Activated naive CD4-positive, alpha-beta T cell treated with anti-CD3 and anti-CD28 coated beads, Interleukin-2, amount 50 U/mL, for 72 hours (primary cell): ENCODE measurements at regions not wholly inside any gene's neighbourhood (a gene's known extent, or its start where the extent isn't known, plus 50 kb on each side); places are given as distances from the start of the nearest gene placed in this dataset.
"Not testable (repeated sequence)": the region's sequence is repeated elsewhere in the genome, so short reads cannot be mapped to it uniquely, and the experiment has no call there.

ENCODE experiments used
- ATAC-seq, 2 donors: fragments of 150-1000 bp; cut with Tn5 transposase; 2 replicates each; pipeline ENCODE4 v1.10.0; 2021; ENCODE audit warnings: mild to moderate bottlenecking in 2 of 2, moderate library complexity in 2 of 2
- DNase-seq, 2 donors: peaks; one replicate each; pipeline ENCODE4 v3.0.0; 2021 to 2022; ENCODE audit warnings: low spot score in 2 of 2
- H3K27ac Mint-ChIP-seq, 2 donors: one replicate each; pipeline ENCODE4 v1.8.0; 2022; ENCODE audit warnings: mild to moderate bottlenecking in 2 of 2, mixed read lengths in 2 of 2
- H3K36me3 Mint-ChIP-seq, 2 donors: one replicate each; pipeline ENCODE4 v1.8.0; 2022; ENCODE audit warnings: mixed read lengths in 2 of 2
- H3K9me3 Mint-ChIP-seq, 2 donors: one replicate each; pipeline ENCODE4 v1.8.0; 2022; ENCODE audit warnings: mixed read lengths in 2 of 2

DNA sequence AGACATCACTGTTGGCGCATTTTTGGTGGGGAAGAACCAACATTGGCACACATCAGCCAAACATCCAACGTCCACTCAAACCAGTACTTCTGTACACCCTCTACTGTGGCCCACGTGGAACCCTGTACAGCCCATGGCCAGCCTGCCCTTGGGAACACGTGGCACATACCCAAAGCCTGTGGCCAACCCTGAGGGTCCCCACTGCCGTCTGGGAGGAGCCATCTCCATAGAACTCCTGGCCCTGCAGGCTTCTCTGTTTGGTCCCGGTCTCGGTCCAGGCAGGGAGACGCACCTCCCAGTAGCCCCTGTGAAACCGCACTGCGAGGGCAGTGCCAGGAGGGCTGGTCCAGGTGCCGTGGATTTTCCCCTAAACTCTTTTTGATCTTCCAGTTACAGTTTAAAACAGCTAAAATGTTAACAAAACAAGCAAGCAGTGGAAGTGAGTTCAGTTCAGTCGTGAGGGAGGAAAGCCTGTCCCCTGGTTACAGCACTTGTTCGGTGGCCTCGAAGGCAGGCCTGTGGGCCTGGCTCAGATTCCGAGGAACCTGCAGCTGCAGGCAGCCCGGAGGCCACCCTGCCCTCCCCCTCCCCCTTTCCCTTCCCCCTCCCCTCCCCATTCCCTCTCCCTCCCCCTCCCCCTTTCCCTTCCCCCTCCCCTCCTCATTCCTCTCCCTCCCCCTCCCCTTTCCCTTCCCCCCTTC is 233.7 kb downstream of the DLL1 start:
- peak in 1 of 2 donors; percentile 31 for DNase-seq
- Mint-ChIP-seq H3K9me3 (peaks cover 0 to 4% of the 10 kb centered on the region in 2 donors), H3K36me3 (no peaks in the 10 kb centered on the region), H3K27ac (peak overlapping the region in 1 of 2 donors; percentile 48)
- ATAC-seq = no peak

DNA sequence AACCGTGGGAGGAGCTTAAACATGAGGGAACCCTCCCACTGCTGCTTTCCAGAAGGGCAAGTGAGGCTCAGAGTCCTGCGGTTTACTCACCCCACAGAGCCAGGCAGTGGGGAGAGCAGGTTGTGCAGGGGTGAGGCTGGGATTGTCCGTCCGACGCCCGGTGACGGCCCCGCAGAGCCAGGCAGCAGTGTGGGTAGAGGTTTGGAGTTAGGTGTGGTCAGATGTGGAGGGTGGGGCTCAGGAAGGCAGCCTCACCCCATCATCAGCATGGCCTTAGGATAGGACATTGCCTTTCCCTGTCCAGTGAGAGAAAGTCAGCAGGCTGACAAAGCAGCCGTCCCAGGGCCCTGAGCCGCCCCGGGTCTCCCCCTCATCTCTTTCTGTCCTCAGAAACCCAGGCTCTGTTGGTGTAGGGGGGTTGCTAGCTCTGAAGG is 234.6 kb downstream of the DLL1 start:
- DNase-seq (no peak), ATAC-seq (no peak)
- no peaks in the 10 kb centered on the region for H3K36me3 Mint-ChIP-seq
- peaks cover 0 to 4% of the 10 kb centered on the region in 2 donors for H3K9me3 Mint-ChIP-seq
- H3K27ac Mint-ChIP-seq = no peak overlapping the region

DNA sequence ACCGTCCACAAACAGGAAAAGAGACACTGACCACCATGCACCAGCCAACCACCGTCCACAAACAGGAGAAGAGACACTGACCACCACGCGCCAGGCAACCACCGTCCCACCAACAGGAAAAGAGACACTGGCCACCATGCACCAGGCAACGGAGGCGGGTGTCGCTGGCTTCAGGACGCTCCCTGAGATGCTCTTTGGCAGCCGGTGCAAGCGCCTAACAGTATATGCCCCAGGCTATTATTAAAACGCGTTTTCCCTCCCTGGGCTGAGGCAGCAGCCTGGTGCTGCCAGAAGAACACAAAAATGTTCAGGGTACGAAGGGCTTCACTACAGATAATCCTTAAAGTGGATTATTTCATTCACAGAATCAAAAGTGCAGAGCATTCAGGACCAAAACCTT is 235.1 kb downstream of the DLL1 start:
- DNase-seq, H3K27ac Mint-ChIP-seq, ATAC-seq, H3K36me3 Mint-ChIP-seq, H3K9me3 Mint-ChIP-seq: not testable (repeated sequence)

DNA sequence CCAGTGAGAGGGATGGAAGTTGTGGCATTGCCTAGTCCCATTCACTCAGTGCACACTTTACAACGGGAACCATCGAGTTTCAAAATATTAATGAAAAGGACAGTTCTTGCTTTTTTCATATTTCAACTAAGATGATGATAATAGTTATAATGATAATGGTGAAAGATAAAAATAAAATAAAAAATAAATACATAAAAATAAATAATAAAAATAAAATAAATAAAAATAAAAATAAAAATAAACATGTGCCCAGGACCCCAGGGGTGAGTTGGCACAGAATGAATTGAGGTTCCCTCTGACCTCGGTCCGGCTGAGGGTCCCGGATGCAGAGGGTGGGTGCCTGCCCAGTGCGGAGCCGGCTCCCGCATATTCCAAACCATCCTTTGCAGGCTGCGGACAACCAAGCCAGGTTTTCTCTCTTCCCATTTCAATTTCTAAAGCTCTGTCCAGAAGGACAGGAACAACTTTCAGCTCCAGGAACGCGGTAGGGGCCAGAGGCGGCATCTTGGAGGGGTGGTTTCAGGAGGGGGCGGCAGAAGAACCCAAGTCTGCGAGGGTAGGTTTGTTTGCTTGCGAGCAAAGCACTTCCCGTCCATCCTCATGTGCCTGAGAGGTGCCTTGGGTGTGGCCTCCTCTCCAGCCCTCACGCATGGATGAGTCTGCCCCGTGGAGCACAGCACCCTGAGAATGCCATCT is 236.8 kb downstream of the DLL1 start:
- no peak overlapping the region for H3K27ac Mint-ChIP-seq
- no peak for ATAC-seq
- peak in 1 of 2 donors; percentile 13 for DNase-seq
- no peaks in the 10 kb centered on the region for H3K36me3 Mint-ChIP-seq
- peaks cover 0 to 4% of the 10 kb centered on the region in 2 donors for H3K9me3 Mint-ChIP-seq

DNA sequence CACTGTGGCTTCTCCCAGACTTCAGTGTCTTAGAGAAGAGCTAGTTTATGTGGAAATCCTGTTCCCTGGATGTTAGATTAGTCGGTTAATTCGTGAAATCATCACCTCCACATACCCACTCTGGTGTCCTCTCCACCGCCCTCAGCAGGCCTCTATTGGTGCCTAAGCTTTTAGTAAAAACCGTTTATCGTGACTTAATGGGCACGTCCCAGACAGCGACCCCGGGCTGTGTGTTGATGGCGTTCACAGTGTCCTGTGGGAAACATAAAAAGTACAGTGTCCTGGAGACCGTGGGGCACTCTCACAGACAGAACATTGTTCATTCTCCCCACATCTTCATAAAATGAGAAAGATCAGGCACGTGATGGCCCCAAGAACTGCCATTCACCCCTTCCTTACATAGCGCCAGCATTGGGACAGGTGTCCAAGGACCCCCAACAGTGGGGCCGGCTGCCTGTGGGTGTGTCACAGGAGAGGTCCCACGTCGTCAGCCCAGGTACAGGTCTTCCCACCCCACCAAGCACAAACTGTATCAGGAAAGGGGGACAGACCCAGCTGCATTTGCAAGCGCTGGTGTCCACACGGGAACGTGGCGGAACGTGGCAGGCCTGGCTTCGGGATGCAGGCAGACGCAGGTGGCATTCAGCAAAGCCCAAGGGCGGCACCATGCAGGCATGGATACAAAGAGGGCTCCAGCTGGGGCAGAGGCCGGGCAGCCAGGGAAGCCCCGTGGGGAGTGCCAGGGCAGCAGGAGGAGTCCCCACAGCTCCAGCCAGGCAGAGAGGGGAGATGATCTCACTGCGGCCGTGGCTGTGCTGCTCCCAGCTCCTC is 237.7 kb downstream of the DLL1 start:
- ATAC-seq (no peak), DNase-seq (peak in 1 of 2 donors; percentile 4)
- peak overlapping the region in 1 of 2 donors; percentile 68 for H3K27ac Mint-ChIP-seq
- H3K9me3 Mint-ChIP-seq = peaks cover 0 to 4% of the 10 kb centered on the region in 2 donors
- H3K36me3 Mint-ChIP-seq = no peaks in the 10 kb centered on the region

DNA sequence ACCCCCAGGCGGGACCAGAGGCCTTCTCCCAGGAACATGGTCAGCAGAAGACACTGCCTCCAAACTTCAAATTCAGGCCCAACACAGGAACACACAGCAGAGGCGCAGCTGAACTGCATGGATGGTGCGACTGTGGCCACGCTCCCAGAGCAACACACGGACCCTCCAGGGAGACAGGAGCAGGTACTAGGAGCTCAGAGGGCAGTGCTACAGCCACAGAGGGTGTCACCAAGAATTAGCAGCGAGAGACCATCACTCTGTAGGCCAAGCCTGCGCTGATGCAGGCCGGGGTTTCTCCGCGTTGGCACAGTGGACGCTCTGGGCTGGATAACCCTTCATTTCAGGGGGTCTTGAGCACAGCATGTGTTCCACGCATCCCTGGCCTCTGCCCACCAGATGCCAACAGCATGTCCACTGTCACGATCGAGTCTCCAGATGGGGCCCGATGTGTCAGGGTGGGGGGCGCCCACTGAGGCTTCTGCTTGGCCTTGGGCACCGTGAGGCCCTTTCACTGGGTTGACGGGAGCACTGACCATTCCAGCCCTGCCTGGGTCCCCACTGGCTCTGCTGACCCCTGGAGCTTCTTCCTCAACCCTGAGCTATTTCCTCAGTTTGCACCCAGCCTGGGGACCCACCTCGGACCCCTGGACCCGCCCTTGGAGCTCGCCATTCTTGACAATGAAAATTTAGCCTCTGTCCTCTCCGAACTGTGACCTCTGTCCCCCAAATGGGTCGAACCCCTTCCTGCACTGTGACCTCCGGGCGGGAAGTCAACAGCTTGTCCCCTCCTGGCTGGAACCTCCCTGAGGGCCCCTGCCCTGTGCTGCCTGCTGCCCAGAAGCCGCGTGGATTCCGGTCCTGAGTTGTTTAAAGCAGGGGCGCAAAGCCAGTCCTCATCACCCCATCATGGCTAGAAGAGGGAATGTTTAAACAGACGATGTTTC is 239.4 kb downstream of the DLL1 start:
- DNase-seq (peak in 1 of 2 donors; percentile 47), ATAC-seq (no peak)
- Mint-ChIP-seq H3K27ac (no peak overlapping the region), H3K9me3 (peaks cover 0 to 4% of the 10 kb centered on the region in 2 donors), H3K36me3 (no peaks in the 10 kb centered on the region)

DNA sequence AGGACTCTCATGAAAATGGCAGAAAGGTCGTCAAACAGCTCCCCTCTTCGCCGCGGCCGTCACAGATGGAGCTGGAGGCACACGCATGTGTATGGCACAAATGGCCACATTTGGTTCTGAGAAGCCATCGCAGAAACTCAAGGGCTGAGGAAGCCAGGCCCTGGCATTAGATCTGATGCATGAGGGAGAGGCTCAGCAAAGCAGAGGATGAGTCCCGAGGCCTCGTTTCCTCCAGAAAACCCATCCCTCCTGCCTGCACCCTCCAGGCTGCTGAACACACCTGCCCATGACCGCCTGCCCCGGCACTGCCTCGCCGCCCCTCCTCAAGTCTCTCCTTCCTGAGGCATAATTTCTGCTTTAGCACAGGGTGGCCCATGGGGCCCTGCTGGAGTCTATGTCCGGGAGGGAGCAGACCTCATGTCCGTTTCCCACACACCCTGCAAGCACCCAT is 240.3 kb downstream of the DLL1 start:
- H3K9me3 Mint-ChIP-seq = peaks cover 0 to 4% of the 10 kb centered on the region in 2 donors
- peak overlapping the region in 1 of 2 donors; percentile 58 for H3K27ac Mint-ChIP-seq
- H3K36me3 Mint-ChIP-seq = no peaks in the 10 kb centered on the region
- DNase-seq (peak in 1 of 2 donors; percentile 26), ATAC-seq (no peak)

DNA sequence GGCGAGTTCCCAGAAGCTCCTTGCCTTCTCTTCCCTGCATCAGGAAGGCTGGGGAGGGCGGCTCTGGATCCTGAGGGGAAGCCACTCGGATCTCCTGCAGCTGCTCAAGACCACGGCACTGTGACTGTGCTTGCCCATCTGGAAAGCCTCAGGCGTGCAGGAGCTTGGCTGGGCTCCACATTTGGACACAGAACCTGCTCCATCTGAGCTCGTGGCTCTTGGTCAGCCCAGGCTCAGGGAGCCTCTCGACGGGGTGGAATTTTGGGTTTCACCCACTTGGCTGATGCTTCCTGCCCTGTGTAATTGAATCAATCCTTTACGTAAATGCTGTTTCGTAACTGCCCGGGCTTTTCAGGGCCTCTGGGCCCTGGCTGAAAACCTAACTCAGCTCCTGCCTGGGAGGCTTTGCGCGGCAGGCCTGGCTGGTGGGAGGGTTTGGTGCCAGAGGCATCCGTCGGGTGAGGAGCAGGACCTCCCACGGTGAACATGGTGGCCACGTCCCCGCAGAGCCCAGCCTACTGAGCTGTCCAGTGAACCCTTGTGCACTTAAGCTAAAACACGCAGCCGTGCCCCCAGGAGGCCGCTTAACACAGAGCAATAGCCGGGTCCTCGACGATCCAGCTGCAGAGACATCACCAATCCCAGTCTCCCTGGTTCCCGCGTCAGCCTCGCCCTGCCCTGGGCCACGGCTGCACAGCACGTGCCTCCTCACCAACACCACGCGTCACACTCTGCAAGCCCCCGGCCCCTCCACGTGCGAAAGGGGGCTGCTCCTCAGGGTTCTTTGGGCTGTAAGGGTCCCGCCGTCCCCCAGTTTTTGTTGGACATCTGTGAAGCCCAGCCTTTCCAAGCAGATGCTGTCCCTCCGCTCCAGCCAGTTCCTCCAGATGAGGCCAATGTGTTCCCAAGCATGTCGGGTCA is 241.0 kb downstream of the DLL1 start:
- DNase-seq (peak in 1 of 2 donors; percentile 44), ATAC-seq (no peak)
- no peaks in the 10 kb centered on the region for H3K36me3 Mint-ChIP-seq
- peaks cover 0 to 4% of the 10 kb centered on the region in 2 donors for H3K9me3 Mint-ChIP-seq
- peak overlapping the region in 1 of 2 donors; percentile 58 for H3K27ac Mint-ChIP-seq

DNA sequence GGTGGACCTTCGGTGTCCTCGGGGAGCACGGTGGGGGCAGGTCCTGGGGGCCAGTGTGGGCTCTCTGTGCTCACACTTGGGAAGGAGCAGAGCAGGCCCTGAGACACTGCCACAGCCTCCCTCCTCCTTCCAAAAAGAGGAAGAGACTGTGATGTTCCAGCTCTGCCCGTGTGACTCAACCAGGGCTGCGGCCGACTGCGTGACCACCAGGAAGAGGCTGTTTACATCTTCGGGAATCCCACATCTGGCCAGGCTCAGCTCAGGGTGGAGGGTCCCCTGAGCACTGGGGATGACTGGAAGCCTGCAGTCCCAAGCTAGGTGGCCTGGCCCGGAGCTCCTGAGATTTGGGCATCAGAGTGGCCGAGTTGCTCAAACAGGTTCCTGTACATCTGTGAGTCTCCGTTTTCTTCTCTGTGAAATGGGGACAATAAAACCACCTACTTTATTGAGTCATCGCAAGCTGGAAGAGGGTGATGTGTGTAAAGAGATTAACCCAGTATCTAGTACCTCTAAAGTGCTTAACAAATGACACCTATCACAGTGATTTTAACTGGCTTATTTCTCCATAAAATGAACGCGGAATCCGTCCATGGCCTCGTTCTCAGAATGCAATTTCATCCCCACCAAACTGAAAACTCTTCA is 242.1 kb downstream of the DLL1 start:
- H3K27ac Mint-ChIP-seq = no peak overlapping the region
- peak in 1 of 2 donors; percentile 68 for ATAC-seq

DNA sequence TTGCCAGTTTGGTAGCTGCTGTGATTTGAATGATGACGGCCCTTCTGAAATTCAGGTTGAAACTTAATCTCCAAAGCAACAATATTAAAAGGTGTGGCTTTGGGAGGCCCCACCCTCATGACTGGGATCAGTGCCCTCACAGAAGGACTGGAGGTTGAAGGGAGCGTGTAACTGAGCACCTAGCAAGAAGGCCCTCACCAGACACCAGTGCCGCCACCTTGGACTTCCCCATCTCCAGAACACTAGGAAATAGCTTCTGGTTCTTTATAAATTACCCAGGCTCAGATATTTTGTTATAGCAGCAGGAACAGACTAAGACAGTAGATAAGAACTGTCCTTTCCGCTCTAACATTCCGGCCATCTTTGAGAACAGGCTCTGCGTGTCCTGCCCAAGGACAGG is 243.1 kb downstream of the DLL1 start:
- no peaks in the 10 kb centered on the region for H3K36me3 Mint-ChIP-seq
- DNase-seq (peak in 1 of 2 donors; percentile 13), ATAC-seq (no peak)
- H3K9me3 Mint-ChIP-seq = peaks cover 0 to under 1% of the 10 kb centered on the region in 2 donors
- no peak overlapping the region for H3K27ac Mint-ChIP-seq

More for the DNA sequence above, 242.1 kb downstream of the DLL1 start:
- DNase-seq = peak in 1 of 2 donors; percentile 40
- H3K36me3 Mint-ChIP-seq = no peaks in the 10 kb centered on the region
- peaks cover 0 to 4% of the 10 kb centered on the region in 2 donors for H3K9me3 Mint-ChIP-seq

DNA sequence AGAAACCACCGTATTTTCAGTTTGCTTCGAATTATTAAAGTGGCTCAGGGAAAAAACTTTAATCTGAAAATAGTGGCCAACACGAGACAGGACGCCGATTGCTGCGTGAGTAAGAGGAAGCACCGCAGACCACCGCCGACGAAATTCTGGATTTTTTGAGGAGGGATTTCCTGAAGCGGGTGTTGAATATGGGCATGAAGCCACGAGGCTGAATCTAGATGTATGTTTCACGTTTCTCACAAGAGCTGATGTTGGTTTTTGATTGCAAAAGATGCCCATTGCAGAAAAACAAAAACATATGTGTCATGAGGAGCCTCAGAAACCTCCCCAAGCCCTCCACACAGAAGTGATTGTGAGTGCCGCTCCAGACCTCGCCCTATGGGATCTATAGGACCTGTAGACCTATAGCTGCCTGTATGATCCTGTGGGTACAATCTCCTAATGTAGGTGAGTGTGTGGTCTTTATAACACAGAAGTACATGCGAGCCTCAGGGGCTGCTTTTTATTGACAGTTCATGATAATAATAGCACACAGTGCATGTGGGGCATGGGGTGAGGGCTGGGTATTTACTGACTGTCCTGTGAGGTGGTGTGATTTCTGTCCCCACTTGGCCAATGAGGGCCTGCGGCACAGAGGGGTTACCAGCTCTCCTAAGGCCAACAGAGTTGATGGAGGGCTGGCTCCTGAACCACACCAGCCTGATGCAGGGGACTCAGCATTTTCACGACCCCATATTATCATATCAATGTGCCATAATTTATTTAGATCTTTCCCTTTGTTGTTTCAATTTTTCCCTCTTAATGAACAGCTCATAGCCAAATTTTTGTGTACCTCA is 243.9 kb downstream of the DLL1 start:
- peak in 1 of 2 donors; percentile 21 for DNase-seq
- Mint-ChIP-seq H3K9me3 (no peaks in the 10 kb centered on the region), H3K27ac (no peak overlapping the region), H3K36me3 (no peaks in the 10 kb centered on the region)
- ATAC-seq = no peak

DNA sequence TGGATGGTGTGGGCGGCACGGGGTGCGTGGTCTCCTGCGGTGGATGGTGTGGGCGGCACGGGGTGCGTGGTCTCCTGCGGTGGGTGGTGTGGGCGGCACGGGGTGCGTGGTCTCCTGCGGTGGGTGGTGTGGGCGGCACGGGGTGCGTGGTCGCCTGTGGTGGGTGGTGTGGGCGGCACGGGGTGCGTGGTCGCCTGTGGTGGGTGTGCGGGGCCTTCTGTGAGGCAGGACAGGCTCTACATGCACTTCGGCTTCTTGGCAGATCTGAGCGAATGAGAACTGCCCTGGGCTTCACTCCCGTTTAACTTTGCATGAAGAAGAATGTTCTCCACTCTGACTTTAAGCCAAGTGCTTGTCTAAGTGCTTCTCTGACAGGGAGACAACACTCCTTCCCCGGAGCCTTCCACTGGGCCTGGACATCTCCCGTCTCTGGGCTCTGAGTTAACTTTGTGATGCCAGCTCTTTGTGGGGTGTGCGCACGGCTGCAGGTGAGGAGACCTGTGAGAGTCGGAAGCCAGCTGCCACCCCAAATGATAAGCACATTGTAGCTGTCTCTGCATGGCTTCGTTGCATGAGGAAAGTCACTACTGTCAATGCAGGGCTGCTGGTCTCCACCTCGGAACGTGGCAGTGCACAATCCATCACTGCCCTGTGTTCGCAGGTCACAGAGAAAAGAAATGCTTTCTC is 244.8 kb downstream of the DLL1 start:
- Mint-ChIP-seq H3K9me3 (no peaks in the 10 kb centered on the region), H3K36me3 (no peaks in the 10 kb centered on the region), H3K27ac (no peak overlapping the region)
- DNase-seq (no peak), ATAC-seq (no peak)

DNA sequence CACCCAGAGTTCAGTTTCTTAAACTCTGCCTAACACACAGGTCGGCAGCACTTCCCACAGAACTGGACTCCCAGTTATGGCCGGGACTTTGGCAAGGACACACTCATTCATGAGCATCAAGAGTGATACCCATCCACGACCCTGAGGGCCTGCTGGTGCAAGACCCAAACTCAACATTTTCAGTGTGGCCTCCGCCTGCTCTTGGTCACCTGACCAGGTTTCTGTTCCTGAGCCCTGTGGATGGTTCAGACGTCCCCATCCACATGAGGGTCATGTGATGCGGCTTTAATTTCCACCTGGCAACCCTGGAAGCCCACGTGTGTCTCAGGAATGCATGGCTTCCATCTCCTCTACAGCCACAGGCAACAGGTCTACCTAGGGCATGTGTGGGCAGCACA is 245.3 kb downstream of the DLL1 start:
- ATAC-seq = no peak
- Mint-ChIP-seq H3K27ac (no peak overlapping the region), H3K9me3 (no peaks in the 10 kb centered on the region), H3K36me3 (no peaks in the 10 kb centered on the region)
- DNase-seq = no peak
